ENCODE measurements at regions not wholly inside any gene's neighbourhood (a gene's known extent, or its start where the extent isn't known, plus 50 kb on each side); places are given as distances from the start of the nearest gene placed in this dataset.

GRCh38 chr19:30319411-30319810 is 52.8 kb upstream of the ZNF536 start:
- TF ChIP-seq CTCF (conservative IDR thresholded peaks at IDR 0.05; ENCODE audit: low read depth, low read length) (no peak), RCOR1 (IDR thresholded peaks at IDR 0.05; ENCODE audit: insufficient replicate concordance, low read length) (no peak), CHD1 (IDR thresholded peaks at IDR 0.05; ENCODE audit: low read depth, low read length) (no peak), POLR2A (IDR thresholded peaks at IDR 0.05; ENCODE audit: low read depth, low read length) (no peak), FOS (IDR thresholded peaks at IDR 0.05; ENCODE audit: low read depth, low read length) (no peak), CEBPB (IDR thresholded peaks at IDR 0.05; ENCODE audit: low read depth, low read length) (no peak), RAD21 (IDR thresholded peaks at IDR 0.05; ENCODE audit: low read length) (no peak), SMC3 (IDR thresholded peaks at IDR 0.05; ENCODE audit: low read depth, low read length) (no peak), BHLHE40 (IDR thresholded peaks at IDR 0.05; ENCODE audit: low read depth, low read length) (no peak), USF2 (IDR thresholded peaks at IDR 0.05; ENCODE audit: low read depth, low read length) (no peak), MAFK (IDR thresholded peaks at IDR 0.05; ENCODE audit: low read depth, low read length) (no peak), RFX5 (IDR thresholded peaks at IDR 0.05; ENCODE audit: low read depth, low read length) (no peak), ELK1 (IDR thresholded peaks at IDR 0.05; ENCODE audit: borderline replicate concordance, low read depth, low read length) (no peak)

Measured in IMR-90 (cell line).